ENCODE measurements at regions not wholly inside any gene's neighbourhood (a gene's known extent, or its start where the extent isn't known, plus 50 kb on each side); places are given as distances from the start of the nearest gene placed in this dataset.

- peaks cover 30% of the 10 kb centered on the region for H3K9me3 Mint-ChIP-seq (ENCODE audit: unreplicated experiment)
- no peaks in the 10 kb centered on the region for H3K36me3 Mint-ChIP-seq (ENCODE audit: insufficient read depth, unreplicated experiment)
- no TSS peak for BruUV-seq (replicated peaks)
- H3K27me3 Mint-ChIP-seq (ENCODE audit: insufficient read depth, unreplicated experiment), result no peaks in the 10 kb centered on the region
- no peaks in the 10 kb centered on the region for H3K36me3 ChIP-seq (ENCODE audit: control insufficient read depth, insufficient read depth, low read length)
- H3K4me3 ChIP-seq (ENCODE audit: low read depth, low read length), result no peak overlapping the region
- H3K27ac Mint-ChIP-seq (ENCODE audit: unreplicated experiment), result no peak overlapping the region
- ChIA-PET CTCF (no interaction called here), POLR2A (no interaction called here)
- no peaks in the 10 kb centered on the region for H3K9me3 ChIP-seq
- intact Hi-C loops (cut with micrococcal nuclease; ENCODE audit: unreplicated experiment), result no loop called here
- DNase-seq, result no peak
- no peaks in the 10 kb centered on the region for H3K27me3 ChIP-seq (replicated peaks; ENCODE audit: control insufficient read depth, insufficient read depth, low read length)
- no peak overlapping the region for H3K4me3 Mint-ChIP-seq (ENCODE audit: unreplicated experiment)
- peaks cover 22% of the 10 kb centered on the region for H3K4me1 ChIP-seq
- no peaks in the 10 kb centered on the region for H3K4me1 Mint-ChIP-seq (ENCODE audit: low read depth, unreplicated experiment)
- TF ChIP-seq CTCF (IDR thresholded peaks at IDR 0.05; ENCODE audit: insufficient read depth in 1 of 2, low read depth in 1 of 2, low read length in 1 of 2, severe bottlenecking in 1 of 2, unreplicated experiment in 1 of 2), result no peak
Observed at GRCh38 chr3:118597184-118597583, 437.5 kb downstream of the IGSF11 start.

- Histone ChIP-seq H3K36me3 (ENCODE audit: control insufficient read depth, insufficient read depth, low read length) (no peaks in the 10 kb centered on the region; the same call in 1 of the 2 replicates), H3K9me3 (no peaks in the 10 kb centered on the region), H3K4me3 (ENCODE audit: low read depth, low read length) (no peak overlapping the region), H3K4me1 (no peaks in the 10 kb centered on the region), H3K27me3 (replicated peaks; ENCODE audit: control insufficient read depth, insufficient read depth, low read length) (no peaks in the 10 kb centered on the region)
- CTCF ChIA-PET, result no interaction called here
- no peak overlapping the region for H3K27ac Mint-ChIP-seq (ENCODE audit: unreplicated experiment)
- DNase-seq, result no peak
- no peaks in the 10 kb centered on the region for H3K27me3 Mint-ChIP-seq (ENCODE audit: insufficient read depth, unreplicated experiment)
- POLR2A ChIA-PET, result no interaction called here
- H3K4me1 Mint-ChIP-seq (ENCODE audit: low read depth, unreplicated experiment), result peaks cover 2% of the 10 kb centered on the region
- TF ChIP-seq CTCF (IDR thresholded peaks at IDR 0.05; ENCODE audit: insufficient read depth in 1 of 2, low read depth in 1 of 2, low read length in 1 of 2, severe bottlenecking in 1 of 2, unreplicated experiment in 1 of 2), result no peak
- BruUV-seq (replicated peaks), result no TSS peak
- peaks cover 37% of the 10 kb centered on the region for H3K9me3 Mint-ChIP-seq (ENCODE audit: unreplicated experiment)
- H3K36me3 Mint-ChIP-seq (ENCODE audit: insufficient read depth, unreplicated experiment), result no peaks in the 10 kb centered on the region
- no peak overlapping the region for H3K4me3 Mint-ChIP-seq (ENCODE audit: unreplicated experiment)
- intact Hi-C loops (cut with micrococcal nuclease; ENCODE audit: unreplicated experiment), result no loop called here
Observed at GRCh38 chr3:118607915-118608820, 426.5 kb downstream of the IGSF11 start.

DNA sequence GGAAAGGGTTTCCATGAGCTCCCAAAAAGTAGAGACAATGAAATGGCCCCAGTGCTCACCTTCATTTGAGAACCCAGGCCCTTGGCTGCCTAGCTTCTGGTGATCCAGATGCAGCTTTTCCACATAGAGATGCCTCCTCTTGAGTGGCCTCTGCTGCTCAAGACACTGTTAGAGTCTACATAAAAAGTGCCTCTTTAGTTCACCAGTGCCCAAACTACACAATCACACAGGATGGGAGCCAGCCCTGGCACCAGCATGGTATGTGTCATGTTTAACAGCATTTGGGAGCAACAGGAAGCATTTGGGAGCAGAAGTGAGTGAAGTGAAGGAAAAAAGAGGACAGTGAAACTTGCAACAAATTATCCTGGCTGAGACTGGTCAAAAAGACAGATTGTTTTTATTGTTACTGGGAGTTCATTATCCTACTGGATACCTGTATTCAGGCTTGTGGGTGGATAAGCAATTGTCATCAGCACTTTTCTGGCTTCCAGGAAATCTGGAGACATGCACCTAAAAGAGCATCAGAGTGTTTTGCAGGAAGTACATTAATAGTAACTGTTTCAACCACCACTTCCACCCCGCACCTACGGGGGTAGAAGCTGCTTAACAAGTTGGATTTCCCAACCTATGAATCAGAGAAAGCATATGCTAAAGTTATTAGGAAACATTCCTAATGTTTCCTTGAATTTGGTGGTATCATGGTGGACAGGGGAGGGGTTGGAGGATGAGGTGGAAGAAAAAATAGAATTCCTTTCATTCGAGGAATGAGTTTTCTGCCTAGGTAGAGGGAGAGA is 416.2 kb downstream of the IGSF11 start:
- Mint-ChIP-seq H3K27ac (ENCODE audit: unreplicated experiment) (no peak overlapping the region), H3K36me3 (ENCODE audit: insufficient read depth, unreplicated experiment) (no peaks in the 10 kb centered on the region), H3K4me1 (ENCODE audit: low read depth, unreplicated experiment) (no peaks in the 10 kb centered on the region), H3K4me3 (ENCODE audit: unreplicated experiment) (no peak overlapping the region), H3K27me3 (ENCODE audit: insufficient read depth, unreplicated experiment) (no peaks in the 10 kb centered on the region), H3K9me3 (ENCODE audit: unreplicated experiment) (no peaks in the 10 kb centered on the region)
- no peak for DNase-seq
- Histone ChIP-seq H3K4me1 (no peaks in the 10 kb centered on the region), H3K27me3 (replicated peaks; ENCODE audit: control insufficient read depth, insufficient read depth, low read length) (no peaks in the 10 kb centered on the region), H3K9me3 (no peaks in the 10 kb centered on the region), H3K4me3 (ENCODE audit: low read depth, low read length) (no peak overlapping the region), H3K36me3 (ENCODE audit: control insufficient read depth, insufficient read depth, low read length) (no peaks in the 10 kb centered on the region)
- ChIA-PET CTCF (interaction anchor here (0.5 kb wide), 1 partner anchor 663 kb away, joined by 3 read pairs; no protein-coding TSS in a partner anchor), POLR2A (no interaction called here)
- no peak for TF ChIP-seq CTCF (IDR thresholded peaks at IDR 0.05; ENCODE audit: insufficient read depth in 1 of 2, low read depth in 1 of 2, low read length in 1 of 2, severe bottlenecking in 1 of 2, unreplicated experiment in 1 of 2)
- no TSS peak for BruUV-seq (replicated peaks)
- intact Hi-C loops (cut with micrococcal nuclease; ENCODE audit: unreplicated experiment), result no loop called here
